ENCODE measurements at regions not wholly inside any gene's neighbourhood (a gene's known extent, or its start where the extent isn't known, plus 50 kb on each side); places are given as distances from the start of the nearest gene placed in this dataset.
"Not testable (repeated sequence)": the region's sequence is repeated elsewhere in the genome, so short reads cannot be mapped to it uniquely, and the experiment has no call there.

DNA sequence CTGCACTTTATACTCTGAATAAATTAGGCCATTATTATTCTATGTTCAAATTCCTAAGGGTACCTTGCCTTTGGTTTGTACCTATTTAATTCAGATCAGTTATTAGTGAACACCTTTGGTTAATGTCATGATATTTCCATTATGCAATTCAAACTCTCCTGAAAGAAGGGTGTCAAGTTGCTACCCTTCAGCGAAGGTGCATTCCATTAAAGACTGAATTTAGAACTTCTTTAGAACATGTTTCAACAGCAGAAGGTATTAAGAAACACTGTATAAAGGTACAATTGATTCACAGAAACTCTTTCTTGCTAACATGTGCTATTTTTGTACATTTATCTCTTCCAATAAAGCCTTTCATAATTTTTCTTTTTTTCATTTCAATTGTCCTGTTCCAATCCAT, 1545.4 kb upstream of the PCDH10 start:
- DNase-seq: no peak

DNA sequence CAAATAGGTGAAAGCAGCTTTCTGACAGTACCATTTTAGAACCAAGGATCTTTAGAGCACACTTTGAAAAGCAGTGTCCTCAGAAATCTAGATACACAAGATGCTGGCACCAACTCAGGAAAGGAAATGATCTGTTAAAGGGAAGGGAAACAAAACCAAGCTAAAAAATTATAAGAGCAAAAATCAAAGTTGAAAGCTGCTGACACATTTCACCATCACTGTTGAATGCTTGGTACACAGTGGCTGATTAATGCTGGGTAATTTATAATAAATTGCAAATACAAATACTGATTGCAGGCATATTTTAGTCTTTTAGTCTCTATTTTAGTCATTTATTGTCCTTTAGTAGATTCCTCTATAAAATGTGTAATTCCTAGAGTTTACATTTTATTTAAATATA, 1540.1 kb upstream of the PCDH10 start:
- no peak for DNase-seq

DNA sequence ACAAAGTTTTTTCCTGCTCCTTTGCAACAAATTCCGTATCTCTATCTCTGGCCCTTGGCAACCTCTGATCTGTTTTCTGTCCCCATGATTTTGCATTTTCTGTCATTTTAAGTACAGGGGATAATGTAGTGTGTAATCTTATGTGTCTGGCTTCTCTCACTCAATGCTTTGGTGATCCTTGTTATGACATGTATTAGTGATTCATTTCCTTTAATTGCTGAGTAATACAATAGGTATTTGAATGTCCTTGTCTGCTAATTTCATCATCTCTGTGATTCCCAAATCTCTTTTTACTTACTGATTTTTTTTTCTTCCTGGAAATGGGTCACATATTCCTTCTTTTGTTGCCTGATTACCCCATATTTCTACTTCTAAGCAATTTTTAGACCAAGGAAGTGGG, 1538.6 kb upstream of the PCDH10 start:
- not testable (repeated sequence) for DNase-seq

DNA sequence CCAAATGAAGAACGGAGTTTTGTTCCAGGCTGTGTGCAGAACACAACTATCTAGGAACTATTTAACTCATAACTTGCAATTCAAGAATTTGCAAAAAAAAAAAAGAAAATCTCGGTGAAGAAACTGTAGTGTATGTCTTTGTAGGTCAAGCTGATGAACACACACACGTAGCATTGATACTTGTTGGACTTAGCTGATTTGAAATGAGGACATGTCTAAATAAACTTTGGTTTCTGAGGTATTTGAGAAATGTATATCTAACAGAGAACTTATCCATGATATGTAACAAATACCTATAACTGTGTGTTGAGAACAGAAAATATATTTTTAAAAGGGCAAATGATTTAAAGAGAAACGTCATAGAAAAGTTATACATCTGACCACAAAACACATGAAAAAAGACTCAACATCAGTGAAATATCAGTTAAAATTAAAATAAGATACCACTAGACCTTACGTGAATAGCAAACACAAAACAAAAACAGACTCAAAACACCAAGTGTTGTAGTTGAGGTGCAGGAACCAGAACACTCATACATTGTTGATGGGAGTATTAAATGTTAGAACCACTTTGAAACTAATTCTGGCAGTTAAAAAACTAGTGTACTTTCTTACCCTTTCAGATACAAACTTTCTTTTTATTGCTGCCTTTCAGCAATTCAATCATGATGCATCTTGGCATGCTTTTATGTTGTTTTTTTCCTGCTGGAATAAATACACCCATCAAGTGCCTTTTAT, 1535.8 kb upstream of the PCDH10 start:
- no peak for DNase-seq

DNA sequence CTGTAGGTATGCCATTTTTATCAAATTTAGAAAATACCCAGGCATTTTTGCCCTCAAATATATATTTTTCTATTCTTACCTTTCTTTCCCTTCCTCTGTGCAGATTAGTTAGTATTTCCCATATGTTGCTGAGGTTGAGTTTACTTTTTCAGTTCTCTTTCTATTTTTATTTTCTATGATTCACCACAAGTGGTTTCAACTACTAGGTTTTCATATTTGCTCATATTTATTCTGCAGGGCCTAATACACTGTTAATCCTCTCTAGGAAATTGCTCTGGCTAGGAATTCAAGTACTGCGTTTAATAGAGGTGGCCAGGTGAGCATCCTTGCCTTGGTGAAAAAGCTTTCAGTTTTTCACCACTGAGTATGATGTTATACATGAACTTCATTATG, 1535.3 kb upstream of the PCDH10 start:
- no peak for DNase-seq

DNA sequence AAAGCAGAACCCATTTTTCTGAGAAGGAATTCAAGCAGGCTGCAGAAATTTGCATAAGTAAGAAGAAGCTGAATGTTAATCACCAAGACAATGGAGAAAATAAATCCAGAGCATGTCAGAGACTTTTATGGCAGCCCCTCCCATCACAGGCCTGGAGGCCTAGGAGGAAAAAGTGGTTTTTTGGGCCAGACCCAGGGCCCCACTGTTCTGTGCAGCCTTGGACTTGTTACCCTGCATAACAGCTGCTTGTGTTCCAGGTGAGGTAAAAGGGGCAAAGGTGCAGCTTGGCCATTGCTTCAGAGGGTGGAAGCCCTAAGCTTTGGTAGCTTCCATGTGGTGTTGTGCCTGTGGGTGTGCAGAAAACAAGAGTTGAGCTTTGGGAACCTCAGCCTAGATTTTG, 1516.2 kb upstream of the PCDH10 start:
- no peak for DNase-seq

DNA sequence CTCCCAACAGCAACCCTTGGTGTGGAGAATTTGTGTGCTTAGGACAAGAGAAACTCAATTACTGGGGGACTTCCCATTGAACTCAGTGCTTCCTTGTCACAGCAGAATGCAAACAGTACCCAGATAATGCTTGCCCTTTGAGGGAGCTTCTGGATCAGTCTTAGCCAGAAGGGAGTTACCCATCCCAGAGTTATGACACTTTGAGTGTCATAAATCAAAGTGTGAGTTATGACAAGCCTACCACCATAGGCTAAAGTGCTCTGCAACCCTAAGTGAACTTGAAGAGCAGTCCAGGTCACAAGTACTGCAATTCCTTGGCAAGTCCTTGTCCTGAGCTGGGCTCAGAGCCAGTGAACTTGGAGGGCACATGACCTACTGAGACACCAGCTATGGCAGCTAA, 1513.9 kb upstream of the PCDH10 start:
- DNase-seq: no peak

DNA sequence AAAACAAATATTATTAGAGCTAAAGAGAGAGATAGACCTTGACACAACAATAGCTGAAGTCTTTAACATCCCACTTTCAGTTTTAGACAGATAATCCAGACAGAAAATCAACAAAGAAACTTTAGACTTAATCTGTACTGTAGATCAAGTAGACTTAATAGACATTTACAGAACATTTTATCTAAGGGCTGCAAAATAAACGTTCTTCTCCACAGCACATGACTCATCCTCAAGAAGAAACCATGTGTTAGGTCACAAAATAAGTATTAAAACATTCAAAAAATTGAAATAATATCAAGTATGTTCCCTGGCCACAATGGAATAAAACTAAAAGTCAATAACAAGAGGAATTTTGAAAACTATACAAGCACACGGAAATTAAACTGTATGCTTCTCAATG, 1510.3 kb upstream of the PCDH10 start:
- DNase-seq: no peak

DNA sequence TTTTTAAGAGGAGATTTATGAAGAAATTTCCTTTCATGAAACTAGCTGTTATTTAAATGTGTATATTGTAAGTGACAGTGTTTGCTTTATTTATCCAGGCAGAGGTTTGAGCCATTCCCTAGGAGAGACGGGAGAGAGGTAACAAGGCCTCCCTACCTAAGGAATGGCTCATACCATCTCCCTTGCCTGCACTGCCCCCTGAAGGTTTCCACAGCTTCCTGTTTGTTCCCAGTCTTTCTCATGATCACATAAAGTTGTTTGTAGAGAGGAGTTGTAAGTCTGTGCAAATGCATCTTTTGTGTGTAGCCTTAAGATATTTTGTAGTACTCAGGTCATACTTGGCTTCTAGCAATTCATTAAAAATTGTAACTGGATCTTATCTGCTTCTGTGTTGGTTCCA, 1504.5 kb upstream of the PCDH10 start:
- no peak for DNase-seq

DNA sequence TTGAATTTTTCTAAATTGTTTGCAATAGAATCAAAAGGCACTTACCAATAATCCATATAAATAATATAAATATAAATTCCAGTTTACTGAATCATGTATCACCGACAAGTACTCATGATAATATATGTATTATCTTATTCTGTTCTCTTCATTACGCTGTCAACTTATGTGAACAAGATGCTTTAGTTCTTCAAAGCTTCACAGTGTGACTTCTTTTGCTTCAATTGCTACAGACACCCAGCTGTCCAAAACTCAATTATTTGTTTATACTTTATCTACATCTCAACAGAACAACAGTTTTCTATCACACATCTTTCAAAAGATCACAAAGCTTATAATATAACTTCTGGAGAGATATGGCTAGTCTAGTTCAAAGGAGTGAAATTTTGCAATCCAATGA, 1499.9 kb upstream of the PCDH10 start:
- DNase-seq: no peak

DNA sequence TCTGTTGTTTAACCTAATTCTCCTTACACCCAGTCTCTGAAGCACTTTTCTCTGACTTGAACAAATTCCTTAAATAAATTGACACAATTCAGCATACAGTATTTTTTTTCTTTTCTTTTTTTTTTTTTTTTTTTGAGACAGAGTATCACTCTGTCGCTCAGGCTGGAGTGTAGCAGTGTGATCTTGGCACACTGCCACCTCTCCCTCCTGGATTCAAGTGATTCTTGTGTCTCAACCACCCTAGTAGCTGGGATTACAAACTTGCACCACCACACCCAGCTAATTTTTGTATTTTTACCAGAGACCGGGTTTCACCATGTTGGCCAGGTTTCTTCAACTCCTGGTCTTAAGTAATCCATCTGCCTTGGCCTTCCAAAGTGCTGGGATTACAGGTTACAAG, 1498.1 kb upstream of the PCDH10 start:
- no peak for DNase-seq

DNA sequence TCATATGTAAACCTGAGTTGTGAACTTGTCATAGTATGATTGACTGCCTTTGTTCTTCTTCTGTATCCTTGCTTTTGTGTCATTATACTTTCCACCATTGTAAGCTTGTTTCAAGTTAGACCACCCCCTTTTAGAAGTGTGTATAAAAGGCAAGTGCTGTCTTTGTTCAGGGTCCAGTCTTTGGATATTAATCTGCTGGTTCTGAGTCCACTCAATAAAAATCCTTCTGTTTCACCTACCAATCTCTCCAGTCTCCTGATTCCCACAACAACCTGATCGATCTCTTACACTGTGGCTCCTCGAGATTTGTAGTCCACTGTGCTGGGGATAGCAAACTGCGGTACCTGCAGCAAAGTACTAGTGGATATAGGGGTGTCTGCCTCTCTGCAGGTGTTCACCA, 1465.8 kb upstream of the PCDH10 start:
- DNase-seq: not testable (repeated sequence)

DNA sequence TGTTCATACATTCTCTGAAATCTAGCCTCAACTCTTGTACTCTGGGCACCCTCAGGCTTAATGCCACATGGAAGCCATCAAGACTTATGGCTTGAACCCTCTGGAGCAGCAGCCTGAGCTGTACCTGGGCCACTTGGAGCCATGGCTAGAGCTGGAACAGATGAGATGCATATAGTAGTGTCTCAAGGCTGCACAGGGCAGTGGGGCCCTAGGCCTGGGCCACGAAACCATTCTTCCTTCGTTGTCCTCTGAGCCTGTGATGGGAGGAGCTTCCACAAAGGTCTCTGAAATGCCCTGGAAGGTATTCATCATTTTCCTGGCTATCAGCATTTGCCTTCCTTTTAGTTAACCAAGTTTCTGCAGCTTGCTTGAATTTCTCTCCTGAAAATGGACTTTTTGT, 1427.2 kb upstream of the PCDH10 start:
- DNase-seq: no peak

DNA sequence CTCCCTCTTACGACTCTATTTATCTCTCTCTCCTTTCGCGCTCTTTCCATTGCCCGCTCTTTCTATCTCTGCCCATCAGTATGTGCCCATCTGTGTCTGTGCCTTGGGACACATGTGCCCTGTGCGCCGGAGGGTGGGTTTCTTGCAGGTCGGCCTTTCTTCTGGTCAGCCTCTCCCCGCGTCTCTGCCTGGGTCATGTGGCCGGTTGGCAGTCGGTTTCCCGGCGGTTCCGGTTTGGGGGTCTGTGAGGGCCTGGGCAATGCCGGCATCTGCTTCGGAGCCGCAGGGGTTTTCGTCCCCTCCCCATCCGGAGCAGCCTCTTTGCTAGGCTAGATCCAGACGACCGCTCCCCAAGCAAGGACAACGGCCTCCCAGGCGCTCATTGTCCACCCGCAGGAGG, 1426.0 kb upstream of the PCDH10 start:
- DNase-seq: not testable (repeated sequence)

DNA sequence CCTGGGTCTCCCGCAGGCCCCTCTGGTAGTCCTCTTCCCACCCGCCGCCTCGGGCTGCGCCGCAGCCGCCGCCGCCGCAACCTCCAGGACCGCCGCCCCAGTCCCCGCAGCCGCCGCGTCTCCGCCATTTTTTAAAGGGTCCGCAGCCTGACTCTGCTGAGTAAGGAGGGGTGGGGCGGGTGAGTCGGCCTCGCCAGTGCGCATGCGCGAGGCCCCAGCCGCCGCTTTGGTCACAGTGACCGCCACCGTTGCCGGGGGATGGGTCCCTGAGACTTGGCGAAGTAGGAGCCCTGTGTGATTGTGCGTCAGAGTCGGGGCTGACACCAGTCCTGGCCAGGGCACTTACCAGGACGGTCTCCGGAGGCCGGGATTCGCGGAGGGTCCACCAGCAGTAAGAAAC, 1424.2 kb upstream of the PCDH10 start:
- not testable (repeated sequence) for DNase-seq

DNA sequence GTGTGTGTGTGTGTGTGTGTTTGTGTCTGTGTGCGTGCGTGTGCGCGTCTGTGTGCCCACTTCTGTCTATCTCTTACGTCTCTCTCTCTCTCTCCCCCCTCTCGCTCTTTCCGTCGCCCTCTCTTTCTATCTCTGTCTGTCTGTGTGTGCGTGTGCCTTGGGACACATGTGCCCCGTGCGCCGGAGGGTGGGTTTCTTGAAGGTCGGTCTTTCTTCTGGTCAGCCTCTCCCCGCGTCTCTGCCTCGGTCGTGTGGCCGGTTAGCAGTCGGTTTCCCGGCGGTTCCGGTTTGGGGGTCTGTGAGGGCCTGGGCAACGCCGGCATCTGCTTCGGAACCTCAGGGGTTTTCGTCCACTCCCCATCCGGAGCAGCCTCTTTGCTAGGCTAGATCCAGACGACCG, 1423.6 kb upstream of the PCDH10 start:
- not testable (repeated sequence) for DNase-seq

DNA sequence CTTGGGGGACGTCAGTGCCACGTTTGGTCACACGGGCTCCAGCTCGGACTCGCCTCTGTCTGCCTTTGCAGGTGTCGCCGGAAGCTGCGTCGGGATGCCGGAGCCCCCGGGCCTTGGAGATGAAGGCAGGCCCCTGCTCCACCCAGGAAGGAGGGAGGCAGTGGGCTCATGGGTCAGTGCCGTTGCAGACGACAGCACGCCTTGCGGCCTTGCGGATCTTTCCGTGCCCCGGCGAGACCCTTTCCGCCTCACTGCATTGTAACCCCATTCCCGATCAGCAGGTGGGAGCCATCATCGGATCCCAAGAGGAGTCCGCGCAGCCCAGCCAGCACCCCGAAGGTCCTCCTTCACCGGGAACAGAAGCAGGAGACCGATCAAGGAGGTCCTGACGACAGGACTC, 1422.2 kb upstream of the PCDH10 start:
- DNase-seq: not testable (repeated sequence)

DNA sequence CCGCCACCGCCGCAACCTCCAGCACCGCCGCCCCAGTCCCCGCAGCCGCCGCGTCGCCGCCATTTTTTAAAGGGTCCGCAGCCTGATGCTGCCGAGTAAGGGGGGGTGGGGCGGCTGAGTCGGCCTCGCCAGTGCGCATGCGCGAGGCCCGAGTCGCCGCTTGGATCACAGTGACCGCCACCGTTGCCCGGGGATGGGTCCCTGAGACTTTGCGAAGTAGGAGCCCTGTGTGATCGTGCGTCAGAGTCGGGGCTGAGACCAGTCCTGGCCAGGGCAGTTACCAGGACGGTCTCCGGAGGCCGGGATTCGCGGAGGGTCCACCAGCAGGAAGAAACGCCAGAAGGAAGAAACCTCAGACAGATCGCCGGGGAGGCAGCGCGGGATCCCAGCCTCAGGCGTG, 1421.7 kb upstream of the PCDH10 start:
- not testable (repeated sequence) for DNase-seq

DNA sequence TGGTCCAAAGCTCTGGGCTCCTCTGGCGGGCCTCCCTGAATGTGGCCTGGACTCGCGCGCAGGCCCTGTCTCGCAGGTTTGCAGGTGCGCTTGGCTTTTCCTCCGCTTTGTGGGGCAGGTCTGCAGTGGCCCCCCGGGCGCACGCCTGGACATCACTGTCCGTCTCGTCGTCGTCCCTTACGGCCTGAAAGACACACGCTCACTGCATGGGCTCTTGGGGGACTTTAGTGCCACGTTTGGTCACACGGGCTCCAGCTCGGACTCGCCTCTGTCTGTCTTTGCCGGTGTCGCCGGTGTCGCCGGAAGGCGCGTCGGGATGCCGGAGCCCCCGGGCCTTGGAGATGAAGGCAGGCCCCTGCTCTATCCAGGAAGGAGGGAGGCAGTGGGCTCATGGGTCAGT, 1419.9 kb upstream of the PCDH10 start:
- not testable (repeated sequence) for DNase-seq

DNA sequence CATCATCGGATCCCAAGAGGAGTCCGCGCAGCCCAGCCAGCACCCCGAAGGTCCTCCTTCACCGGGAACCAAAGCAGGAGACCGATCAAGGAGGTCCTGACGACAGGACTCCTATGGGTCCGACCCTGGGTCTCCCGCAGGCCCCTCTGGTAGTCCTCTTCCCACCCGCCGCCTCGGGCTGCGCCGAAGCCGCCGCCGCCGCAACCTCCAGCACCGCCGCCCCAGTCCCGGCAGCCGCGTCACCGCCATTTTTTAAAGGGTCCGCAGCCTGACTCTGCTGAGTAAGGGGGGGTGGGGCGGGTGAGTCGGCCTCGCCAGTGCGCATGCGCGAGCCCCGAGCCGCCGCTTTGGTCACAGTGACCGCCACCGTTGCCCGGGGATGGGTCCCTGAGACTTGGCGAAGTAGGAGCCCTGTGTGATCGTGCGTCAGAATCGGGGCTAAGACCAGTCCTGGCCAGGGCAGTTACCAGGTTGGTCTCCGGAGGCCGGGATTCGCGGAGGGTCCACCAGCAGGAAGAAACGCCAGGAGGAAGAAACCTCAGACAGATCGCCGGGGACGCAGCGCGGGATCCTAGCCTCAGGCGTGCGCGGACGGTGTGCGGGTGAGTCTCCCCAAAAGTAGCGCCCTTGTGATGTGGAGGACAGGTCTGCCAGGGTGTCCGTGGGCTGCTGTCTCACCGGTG, 1419.2 kb upstream of the PCDH10 start:
- DNase-seq: not testable (repeated sequence)

DNA sequence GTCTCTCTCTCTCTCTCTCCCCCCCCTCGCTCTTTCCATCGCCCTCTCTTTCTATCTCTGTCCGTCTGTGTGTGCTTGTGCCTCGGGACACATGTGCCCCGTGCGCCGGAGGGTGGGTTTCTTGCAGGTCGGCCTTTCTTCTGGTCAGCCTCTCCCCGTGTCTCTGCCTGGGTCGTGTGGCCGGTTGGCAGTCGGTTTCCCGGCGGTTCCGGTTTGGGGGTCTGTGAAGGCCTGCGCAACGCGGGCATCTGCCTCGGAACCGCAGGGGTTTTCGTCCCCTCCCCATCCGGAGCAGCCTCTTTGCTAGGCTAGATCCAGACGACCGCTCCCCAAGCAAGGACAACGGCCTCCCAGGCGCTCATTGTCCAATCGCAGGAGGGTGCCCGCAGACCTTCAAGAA, 1418.5 kb upstream of the PCDH10 start:
- DNase-seq: not testable (repeated sequence)

DNA sequence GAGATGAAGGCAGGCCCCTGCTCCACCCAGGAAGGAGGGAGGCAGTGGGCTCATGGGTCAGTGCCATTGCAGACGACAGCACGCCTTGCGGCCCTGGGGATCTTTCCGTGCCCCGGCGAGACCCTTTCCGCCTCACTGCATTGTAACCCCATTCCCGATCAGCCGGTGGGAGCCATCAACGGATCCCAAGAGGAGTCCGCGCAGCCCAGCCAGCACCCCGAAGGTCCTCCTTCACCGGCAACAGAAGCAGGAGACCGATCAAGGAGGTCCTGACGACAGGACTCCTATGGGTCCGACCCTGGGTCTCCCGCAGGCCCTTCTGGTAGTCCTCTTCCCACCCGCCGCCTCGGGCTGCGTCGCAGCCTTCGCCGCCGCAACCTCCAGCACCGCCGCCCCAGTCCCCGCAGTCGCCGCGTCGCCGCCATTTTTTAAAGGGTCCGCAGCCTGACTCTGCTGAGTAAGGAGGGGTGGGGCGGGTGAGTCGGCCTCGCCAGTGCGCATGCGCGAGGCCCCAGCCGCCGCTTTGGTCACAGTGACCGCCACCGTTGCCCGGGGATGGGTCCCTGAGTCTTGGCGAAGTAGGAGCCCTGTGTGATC, 1417.0 kb upstream of the PCDH10 start:
- not testable (repeated sequence) for DNase-seq

DNA sequence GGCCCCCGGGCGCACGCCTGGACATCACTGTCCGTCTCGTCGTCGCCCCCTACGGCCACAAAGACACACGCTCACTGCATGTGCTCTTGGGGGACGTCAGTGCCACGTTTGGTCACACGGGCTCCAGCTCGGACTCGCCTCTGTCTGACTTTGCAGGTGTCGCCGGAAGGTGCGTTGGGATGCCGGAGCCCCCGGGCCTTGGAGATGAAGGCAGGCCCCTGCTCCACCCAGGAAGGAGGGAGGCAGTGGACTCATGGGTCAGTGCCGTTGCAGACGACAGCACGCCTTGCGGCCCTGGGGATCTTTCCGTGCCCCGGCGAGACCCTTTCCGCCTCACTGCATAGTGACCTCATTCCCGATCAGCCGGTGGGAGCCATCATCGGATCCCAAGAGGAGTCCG, 1414.8 kb upstream of the PCDH10 start:
- not testable (repeated sequence) for DNase-seq

DNA sequence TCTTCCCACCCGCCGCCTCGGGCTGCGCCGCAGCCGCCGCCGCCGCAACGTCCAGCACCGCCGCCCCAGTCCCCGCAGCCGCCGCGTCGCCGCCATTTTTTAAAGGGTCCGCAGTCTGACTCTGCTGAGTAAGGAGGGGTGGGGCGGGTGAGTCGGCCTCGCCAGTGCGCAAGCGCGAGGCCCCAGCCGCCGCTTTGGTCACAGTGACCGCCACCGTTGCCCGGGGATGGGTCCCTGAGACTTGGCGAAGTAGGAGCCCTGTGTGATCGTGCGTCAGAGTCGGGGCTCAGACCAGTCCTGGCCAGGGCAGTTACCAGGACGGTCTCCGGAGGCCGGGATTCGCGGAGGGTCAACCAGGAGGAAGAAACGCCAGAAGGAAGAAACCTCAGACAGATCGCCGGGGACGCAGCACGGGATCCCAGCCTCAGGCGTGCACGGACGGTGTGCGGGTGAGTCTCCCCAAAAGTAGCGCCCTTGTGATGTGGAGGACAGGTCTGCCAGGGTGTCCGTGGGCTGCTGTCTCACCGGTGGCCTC, 1414.2 kb upstream of the PCDH10 start:
- DNase-seq: peak; percentile 25

Measured in activated CD8-positive, alpha-beta memory T cell treated with anti-CD3 and anti-CD28 coated beads, Interleukin-2, amount 50 U/mL, for 4 hours (primary cell).